Breast epithelium (tissue), 3 donors: ENCODE measurements at regions not wholly inside any gene's neighbourhood (a gene's known extent, or its start where the extent isn't known, plus 50 kb on each side); places are given as distances from the start of the nearest gene placed in this dataset.

Experiments
- CTCF ChIP-seq, 3 donors: fragments of 450-650 bp; IDR thresholded peaks; one replicate each; pipeline ENCODE4 v1.5.1; 2016 to 2017; ENCODE audit warnings: antibody characterized with exemption in 3 of 3, mild to moderate bottlenecking in 3 of 3, moderate library complexity in 3 of 3
- POLR2A ChIP-seq: fragments of 450-650 bp; IDR thresholded peaks from one replicate; pipeline ENCODE4 v1.6.1; 2016; ENCODE audit warnings: antibody characterized with exemption, mild to moderate bottlenecking, moderate library complexity
- POLR2AphosphoS5 ChIP-seq, 3 donors: sonication (generic); formaldehyde crosslinking; IDR thresholded peaks; one replicate each; pipeline ENCODE4 v1.6.1; 2017; ENCODE audit warnings: antibody characterized with exemption in 3 of 3

GRCh38 chr14:42488965-42489364 lies 882.3 kb downstream of the LRFN5 start:
- no peak for TF ChIP-seq CTCF (IDR thresholded peaks at IDR 0.05)
- TF ChIP-seq POLR2A, result no peak
- TF ChIP-seq POLR2AphosphoS5 (IDR thresholded peaks at IDR 0.05), result no peak
